ENCODE measurements at regions not wholly inside any gene's neighbourhood (a gene's known extent, or its start where the extent isn't known, plus 50 kb on each side); places are given as distances from the start of the nearest gene placed in this dataset.
"Not testable (repeated sequence)": the region's sequence is repeated elsewhere in the genome, so short reads cannot be mapped to it uniquely, and the experiment has no call there.

- no peak for DNase-seq (ENCODE audit: low read depth)
- TF ChIP-seq POLR2A (IDR thresholded peaks at IDR 0.05; ENCODE audit: extremely low read depth, insufficient read length) (no peak), MAX (IDR thresholded peaks at IDR 0.05; ENCODE audit: low read depth, low read length) (no peak), MYC (IDR thresholded peaks at IDR 0.05; ENCODE audit: low read depth, low read length) (no peak), CTCF (IDR thresholded peaks at IDR 0.05; ENCODE audit: low read depth, low read length) (no peak)
- H3K4me3 ChIP-seq (ENCODE audit: low read depth, low read length) = no peak overlapping the region
Measured at GRCh38 chr17:5975661-5976060, 94.5 kb upstream of the WSCD1 start.

- TF ChIP-seq CTCF (IDR thresholded peaks at IDR 0.05; ENCODE audit: low read depth, low read length) (no peak), POLR2A (IDR thresholded peaks at IDR 0.05; ENCODE audit: extremely low read depth, insufficient read length) (no peak), MAX (IDR thresholded peaks at IDR 0.05; ENCODE audit: low read depth, low read length) (no peak), MYC (IDR thresholded peaks at IDR 0.05; ENCODE audit: low read depth, low read length) (no peak)
- no peak overlapping the region for H3K4me3 ChIP-seq (ENCODE audit: low read depth, low read length)
- no peak for DNase-seq (ENCODE audit: low read depth)
Measured at GRCh38 chr17:5976251-5976650, 93.9 kb upstream of the WSCD1 start.

GRCh38 chr17:5978496-5978895 lies 91.7 kb upstream of the WSCD1 start:
- DNase-seq (ENCODE audit: low read depth) = no peak
- TF ChIP-seq CTCF (IDR thresholded peaks at IDR 0.05; ENCODE audit: low read depth, low read length) = no peak
- no peak for TF ChIP-seq MYC (IDR thresholded peaks at IDR 0.05; ENCODE audit: low read depth, low read length)
- TF ChIP-seq MAX (IDR thresholded peaks at IDR 0.05; ENCODE audit: low read depth, low read length) = no peak
- no peak for TF ChIP-seq POLR2A (IDR thresholded peaks at IDR 0.05; ENCODE audit: extremely low read depth, insufficient read length)
- no peak overlapping the region for H3K4me3 ChIP-seq (ENCODE audit: low read depth, low read length)

- no peak overlapping the region for H3K4me3 ChIP-seq (ENCODE audit: low read depth, low read length)
- no peak for DNase-seq (ENCODE audit: low read depth)
- TF ChIP-seq MAX (IDR thresholded peaks at IDR 0.05; ENCODE audit: low read depth, low read length) (no peak), MYC (IDR thresholded peaks at IDR 0.05; ENCODE audit: low read depth, low read length) (no peak), POLR2A (IDR thresholded peaks at IDR 0.05; ENCODE audit: extremely low read depth, insufficient read length) (no peak), CTCF (IDR thresholded peaks at IDR 0.05; ENCODE audit: low read depth, low read length) (no peak)
Measured at GRCh38 chr17:5980941-5981340, 89.2 kb upstream of the WSCD1 start.

- DNase-seq (ENCODE audit: low read depth) = no peak
- H3K4me3 ChIP-seq (ENCODE audit: low read depth, low read length) = no peak overlapping the region
- TF ChIP-seq POLR2A (IDR thresholded peaks at IDR 0.05; ENCODE audit: extremely low read depth, insufficient read length) = no peak
- no peak for TF ChIP-seq MAX (IDR thresholded peaks at IDR 0.05; ENCODE audit: low read depth, low read length)
Measured at GRCh38 chr17:5986644-5987043, 83.5 kb upstream of the WSCD1 start.

GRCh38 chr17:6000426-6000825 lies 69.8 kb upstream of the WSCD1 start:
- H3K4me3 ChIP-seq (ENCODE audit: low read depth, low read length) = no peak overlapping the region
- no peak for DNase-seq (ENCODE audit: low read depth)
- TF ChIP-seq CTCF (IDR thresholded peaks at IDR 0.05; ENCODE audit: low read depth, low read length) (no peak), POLR2A (IDR thresholded peaks at IDR 0.05; ENCODE audit: extremely low read depth, insufficient read length) (no peak), MAX (IDR thresholded peaks at IDR 0.05; ENCODE audit: low read depth, low read length) (no peak), MYC (IDR thresholded peaks at IDR 0.05; ENCODE audit: low read depth, low read length) (no peak)

- not testable (repeated sequence) for DNase-seq (ENCODE audit: low read depth); H3K4me3 ChIP-seq (ENCODE audit: low read depth, low read length)
Measured at GRCh38 chr17:6003221-6003620, 67.0 kb upstream of the WSCD1 start.

Data from NB4 (cell line).